Hematopoietic multipotent progenitor cell treated with erythropoietin and hydrocortisone succinate and interleukin-3 and kit ligand, for 15 days (in vitro differentiated cells): ENCODE measurements at regions not wholly inside any gene's neighbourhood (a gene's known extent, or its start where the extent isn't known, plus 50 kb on each side); places are given as distances from the start of the nearest gene placed in this dataset.

ENCODE experiments used
- DNase-seq: peaks from one replicate; pipeline ENCODE4 v3.0.0-alpha.2; 2015; ENCODE audit warnings: low spot score

- no peak for DNase-seq
Measured at GRCh38 chr13:29654843-29655547, 59.5 kb upstream of the SLC7A1 start.

- DNase-seq: no peak
Measured at GRCh38 chr13:29654384-29654783, 58.9 kb upstream of the SLC7A1 start.

- DNase-seq: no peak
Measured at GRCh38 chr13:29648760-29649159, 53.3 kb upstream of the SLC7A1 start.
